Erythroblast (primary cell): ENCODE measurements at regions not wholly inside any gene's neighbourhood (a gene's known extent, or its start where the extent isn't known, plus 50 kb on each side); places are given as distances from the start of the nearest gene placed in this dataset.

ENCODE experiments used
- GATA1 ChIP-seq: IDR thresholded peaks from 2 replicates; pipeline ENCODE4 v1.6.1; 2011; ENCODE audit warnings: low read depth, mild to moderate bottlenecking, control low read depth, low read length, moderate library complexity
- POLR2A ChIP-seq: IDR thresholded peaks from 2 replicates; pipeline ENCODE4 v1.6.1; 2011; ENCODE audit warnings: mild to moderate bottlenecking, low read length

GRCh38 chr13:56314765-56315164, 826.0 kb upstream of the PRR20A start:
- no peak for TF ChIP-seq POLR2A
- no peak for TF ChIP-seq GATA1
